Activated CD8-positive, alpha-beta memory T cell treated with anti-CD3 and anti-CD28 coated beads, Interleukin-2, amount 10 ng/mL, durations not matched to agents 7 days and 5 days (primary cell): ENCODE measurements at regions not wholly inside any gene's neighbourhood (a gene's known extent, or its start where the extent isn't known, plus 50 kb on each side); places are given as distances from the start of the nearest gene placed in this dataset.

Source experiments
- ATAC-seq: fragments of 150-1000 bp; cut with Tn5 transposase; one replicate; pipeline ENCODE4 v1.10.0; 2021; ENCODE audit warnings: moderate library complexity
- CTCF ChIA-PET: fragments of 350-600 bp; sonication (Branson Sonifier 250); formaldehyde crosslinking; loops from one replicate; lab custom pipeline; 2021; ENCODE audit warnings: antibody characterized with exemption; lab: Charles Lee
- DNase-seq: peaks from one replicate; pipeline ENCODE4 v3.0.0-alpha.2; 2020
- H3K27ac Mint-ChIP-seq: one replicate; pipeline ENCODE4 v1.8.0; 2021; ENCODE audit warnings: mild to moderate bottlenecking, mixed read lengths
- H3K27me3 Mint-ChIP-seq: one replicate; pipeline ENCODE4 v1.8.0; 2021; ENCODE audit warnings: mixed read lengths
- H3K36me3 Mint-ChIP-seq: one replicate; pipeline ENCODE4 v1.8.0; 2021; ENCODE audit warnings: mild to moderate bottlenecking, mixed read lengths
- H3K4me1 Mint-ChIP-seq: one replicate; pipeline ENCODE4 v1.8.0; 2021; ENCODE audit warnings: mixed read lengths
- H3K4me3 Mint-ChIP-seq: one replicate; pipeline ENCODE4 v1.8.0; 2021; ENCODE audit warnings: mild to moderate bottlenecking, moderate library complexity, mixed read lengths
- H3K9me3 Mint-ChIP-seq: one replicate; pipeline ENCODE4 v1.8.0; 2022; ENCODE audit warnings: low read depth, mixed read lengths

DNA sequence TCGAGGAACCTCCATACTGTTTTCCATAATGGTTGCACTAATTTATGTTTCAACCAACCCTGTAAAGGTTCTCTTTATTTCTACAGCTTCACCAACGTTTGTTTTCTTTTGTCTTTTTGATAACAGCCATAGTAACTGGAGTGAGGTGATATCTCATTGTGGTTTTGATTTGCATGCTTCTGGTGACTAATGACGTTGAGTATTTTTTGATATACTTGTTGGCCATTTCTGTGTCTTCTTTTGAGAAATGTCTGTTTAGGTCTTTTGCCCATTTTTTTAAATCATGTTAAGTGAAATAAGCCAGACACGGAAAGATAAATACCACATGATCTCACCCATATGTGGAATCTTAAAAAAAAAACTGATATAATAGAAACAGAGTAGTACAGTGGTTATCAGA, 74.8 kb upstream of the SMIM21 start:
- Mint-ChIP-seq H3K4me1 (no peaks in the 10 kb centered on the region), H3K9me3 (no peaks in the 10 kb centered on the region), H3K27ac (no peak overlapping the region), H3K27me3 (peaks cover 41% of the 10 kb centered on the region), H3K4me3 (no peak overlapping the region), H3K36me3 (no peaks in the 10 kb centered on the region)
- ATAC-seq (no peak), DNase-seq (no peak)
- CTCF ChIA-PET, result no interaction called here

DNA sequence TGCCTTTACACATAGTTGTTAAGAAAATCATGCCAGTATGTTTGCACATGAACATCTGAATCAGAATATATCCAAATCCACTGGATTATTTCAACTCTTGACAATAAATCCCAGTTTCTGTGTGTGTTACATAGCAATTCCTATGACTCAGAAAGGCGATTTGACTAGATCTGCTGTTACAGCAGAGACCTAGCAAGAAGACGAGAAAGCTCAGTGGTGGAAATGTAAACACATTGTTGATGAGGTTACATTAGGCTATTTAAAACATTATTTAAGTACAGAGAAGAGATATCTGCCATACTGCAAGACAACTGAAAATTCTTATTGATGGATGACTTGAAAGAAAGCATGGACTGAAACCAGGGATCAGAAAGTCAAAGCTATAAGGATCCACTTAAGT, 73.0 kb upstream of the SMIM21 start:
- H3K27ac Mint-ChIP-seq, result no peak overlapping the region
- CTCF ChIA-PET, result no interaction called here

DNA sequence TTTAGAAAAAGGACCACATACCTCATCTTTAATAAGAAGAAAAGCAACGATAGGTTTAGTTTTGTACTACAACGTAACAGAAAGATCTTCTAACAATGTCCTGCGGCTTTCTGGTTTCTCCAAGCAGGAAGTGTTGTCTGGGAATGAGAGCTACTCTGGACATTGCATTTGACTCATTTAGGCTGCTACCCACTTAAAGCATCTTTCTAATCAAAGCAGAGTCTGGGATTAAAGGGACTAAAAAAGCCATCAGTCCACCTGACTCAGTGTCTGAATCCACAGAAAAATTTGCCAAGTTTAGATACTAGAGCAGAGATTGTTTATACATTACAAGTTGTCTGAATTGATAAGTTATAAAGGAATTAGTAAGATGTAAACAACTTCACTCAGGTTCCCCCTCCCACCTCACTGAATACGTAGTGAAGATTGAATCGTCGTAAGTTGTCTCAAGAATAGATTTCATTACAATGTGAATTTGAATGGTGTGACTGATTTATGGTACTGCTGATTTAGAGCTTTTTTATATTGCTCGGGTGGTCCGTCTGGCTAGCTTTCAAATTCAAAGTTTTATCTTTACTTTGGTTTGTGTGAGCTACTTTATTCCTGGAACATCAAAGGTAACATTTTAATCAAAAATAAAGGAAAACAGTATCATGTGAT, 70.2 kb upstream of the SMIM21 start:
- Mint-ChIP-seq H3K27me3 (peaks cover 40% of the 10 kb centered on the region), H3K9me3 (no peaks in the 10 kb centered on the region), H3K36me3 (no peaks in the 10 kb centered on the region), H3K27ac (no peak overlapping the region), H3K4me1 (no peaks in the 10 kb centered on the region), H3K4me3 (no peak overlapping the region)
- DNase-seq (no peak), ATAC-seq (no peak)
- CTCF ChIA-PET, result no interaction called here

More for the DNA sequence above, 73.0 kb upstream of the SMIM21 start:
- Mint-ChIP-seq H3K4me3 (no peak overlapping the region), H3K9me3 (no peaks in the 10 kb centered on the region), H3K27me3 (peaks cover 52% of the 10 kb centered on the region), H3K36me3 (no peaks in the 10 kb centered on the region), H3K4me1 (no peaks in the 10 kb centered on the region)
- DNase-seq (no peak), ATAC-seq (no peak)

DNA sequence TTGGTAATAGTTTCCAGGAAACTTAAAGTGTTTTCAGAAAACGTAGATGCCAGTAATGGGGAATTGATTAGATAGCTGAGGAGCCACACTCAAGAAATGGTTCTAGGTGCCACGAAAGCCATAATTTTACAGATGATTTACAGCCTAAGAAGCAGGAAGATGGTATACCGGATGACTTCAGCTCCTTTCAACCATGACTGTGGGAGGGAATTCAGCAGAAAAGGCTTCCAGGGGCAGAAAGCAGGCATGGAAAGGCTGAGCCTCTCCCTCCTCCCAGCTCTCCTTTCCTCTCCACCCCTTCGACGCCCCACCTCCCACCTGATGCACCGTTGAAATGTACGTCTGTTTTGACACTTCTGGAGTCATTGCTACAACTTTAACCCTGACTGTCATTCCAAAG, 68.6 kb upstream of the SMIM21 start:
- H3K4me1 Mint-ChIP-seq, result no peaks in the 10 kb centered on the region
- no peaks in the 10 kb centered on the region for H3K9me3 Mint-ChIP-seq
- CTCF ChIA-PET, result no interaction called here
- H3K27me3 Mint-ChIP-seq, result peaks cover 38% of the 10 kb centered on the region
- H3K27ac Mint-ChIP-seq, result no peak overlapping the region
- DNase-seq (no peak), ATAC-seq (no peak)
- H3K4me3 Mint-ChIP-seq, result no peak overlapping the region
- no peaks in the 10 kb centered on the region for H3K36me3 Mint-ChIP-seq

DNA sequence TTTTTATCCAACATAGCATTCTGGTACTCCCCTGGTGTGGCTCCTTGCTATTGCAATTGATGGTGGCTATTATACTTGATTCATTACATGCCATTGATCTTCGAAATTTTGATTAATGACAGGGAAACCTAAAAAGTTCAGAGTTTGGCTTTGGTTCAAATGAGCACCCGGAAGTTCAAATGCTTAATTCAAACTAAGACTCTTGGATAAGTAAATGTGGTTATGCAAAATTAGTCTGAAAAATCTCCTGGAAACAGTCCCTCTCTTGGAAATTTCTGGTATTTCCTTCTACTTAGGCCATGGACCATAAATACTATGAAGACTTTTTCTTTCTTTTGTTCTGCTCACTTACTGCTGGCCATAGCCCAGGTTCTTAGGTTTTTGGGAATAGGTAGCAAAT, 65.3 kb upstream of the SMIM21 start:
- ATAC-seq (no peak), DNase-seq (no peak)
- CTCF ChIA-PET, result no interaction called here
- Mint-ChIP-seq H3K4me1 (no peaks in the 10 kb centered on the region), H3K27ac (no peak overlapping the region), H3K9me3 (no peaks in the 10 kb centered on the region), H3K4me3 (no peak overlapping the region), H3K36me3 (no peaks in the 10 kb centered on the region), H3K27me3 (peaks cover 24% of the 10 kb centered on the region)

DNA sequence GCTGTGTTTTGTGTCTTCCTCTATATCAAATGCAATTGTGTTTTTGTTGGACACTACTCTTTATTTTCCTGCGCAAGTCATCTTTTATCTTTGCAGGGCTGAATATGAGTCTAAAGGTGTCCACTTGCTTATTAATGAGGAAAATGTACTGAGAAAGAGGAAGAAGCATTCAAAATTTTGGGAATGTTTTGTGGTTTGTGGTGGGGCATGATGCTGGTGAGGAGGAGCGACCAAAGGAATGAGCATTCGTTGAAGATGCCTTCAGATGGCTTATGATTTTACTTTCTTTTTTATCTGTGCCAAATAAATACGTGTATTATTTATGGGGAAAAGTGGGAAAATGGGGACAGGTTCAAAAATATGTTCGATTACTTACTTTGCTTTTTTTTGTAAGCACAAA, 63.9 kb upstream of the SMIM21 start:
- CTCF ChIA-PET, result no interaction called here
- DNase-seq (no peak), ATAC-seq (no peak)
- Mint-ChIP-seq H3K4me3 (no peak overlapping the region), H3K9me3 (no peaks in the 10 kb centered on the region), H3K4me1 (no peaks in the 10 kb centered on the region), H3K36me3 (no peaks in the 10 kb centered on the region), H3K27ac (no peak overlapping the region), H3K27me3 (peaks cover 18% of the 10 kb centered on the region)

DNA sequence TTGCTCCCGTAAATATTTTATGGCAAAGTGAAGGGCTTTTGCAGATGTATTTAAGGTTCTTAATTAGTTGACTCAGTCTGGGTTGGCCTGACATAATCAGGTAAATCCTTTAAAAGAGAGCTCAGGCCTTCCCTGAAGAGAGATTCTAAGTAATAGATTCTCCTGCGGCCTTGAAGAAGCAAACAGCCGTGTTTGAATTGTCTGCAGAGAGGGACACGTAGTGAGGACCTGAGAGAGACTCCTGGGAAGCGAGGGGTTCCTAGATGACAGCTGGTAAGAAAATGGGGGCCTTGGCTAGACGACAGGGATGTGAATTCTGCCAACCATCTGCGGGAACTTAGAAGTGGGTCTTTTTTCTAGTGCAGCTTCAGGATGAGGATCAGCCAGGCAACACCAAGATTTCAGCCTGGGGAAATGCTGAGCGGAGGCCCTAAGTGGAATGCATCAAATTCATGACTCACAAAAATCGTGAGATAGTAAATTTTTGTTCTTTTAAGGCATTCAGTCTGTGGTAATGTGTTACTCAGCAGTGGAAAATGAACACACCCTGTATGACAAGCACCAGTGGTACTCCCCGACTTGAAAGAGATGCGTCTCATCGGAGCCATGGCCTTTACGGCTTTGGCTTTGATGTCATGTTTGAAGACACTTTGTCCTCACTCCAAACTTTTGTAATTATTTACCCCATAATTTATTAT, 62.1 kb upstream of the SMIM21 start:
- H3K4me3 Mint-ChIP-seq, result no peak overlapping the region
- ATAC-seq (no peak), DNase-seq (no peak)
- H3K27me3 Mint-ChIP-seq, result peaks cover 24% of the 10 kb centered on the region
- H3K4me1 Mint-ChIP-seq, result no peaks in the 10 kb centered on the region
- no peaks in the 10 kb centered on the region for H3K9me3 Mint-ChIP-seq
- CTCF ChIA-PET, result no interaction called here
- no peak overlapping the region for H3K27ac Mint-ChIP-seq
- no peaks in the 10 kb centered on the region for H3K36me3 Mint-ChIP-seq

DNA sequence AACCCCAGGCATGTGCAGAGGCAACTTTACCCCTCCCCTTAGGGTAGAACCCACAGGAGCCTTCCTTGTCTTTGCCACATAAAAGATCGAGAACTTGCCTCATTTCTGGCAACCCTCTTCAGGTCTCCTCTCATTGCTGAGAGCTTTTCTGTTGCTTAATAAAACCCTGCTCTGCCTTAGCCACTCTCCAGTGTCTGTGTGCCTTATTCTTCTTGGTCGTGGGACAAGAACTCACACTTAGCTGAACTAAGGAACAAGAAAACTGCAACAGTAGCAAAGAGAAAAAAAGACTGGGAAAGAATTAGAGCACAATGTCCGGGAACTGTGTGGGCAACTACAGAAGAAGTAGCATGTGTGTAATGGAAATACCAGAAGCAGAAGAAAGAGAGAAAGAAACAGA, 56.2 kb upstream of the SMIM21 start:
- CTCF ChIA-PET, result no interaction called here
- H3K27ac Mint-ChIP-seq, result no peak overlapping the region

DNA sequence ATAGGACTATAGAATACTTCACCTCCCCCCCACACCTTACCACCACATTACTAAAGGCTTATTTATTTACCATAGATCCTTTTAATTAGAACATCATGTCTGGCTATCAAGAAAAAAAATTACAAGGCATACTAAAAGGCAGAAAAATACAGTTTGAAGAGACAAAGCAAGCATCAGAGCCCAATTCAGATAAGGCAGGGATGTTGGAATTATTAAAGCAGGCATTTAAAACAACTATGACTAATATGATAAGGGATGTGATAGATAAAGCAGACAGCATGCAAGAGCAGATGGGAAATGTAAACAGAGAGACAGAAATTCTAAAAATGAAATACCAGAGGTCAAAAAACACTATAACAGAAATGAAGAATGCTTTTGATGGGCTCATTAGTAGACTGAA, 55.4 kb upstream of the SMIM21 start:
- ATAC-seq (no peak), DNase-seq (no peak)
- Mint-ChIP-seq H3K4me1 (no peaks in the 10 kb centered on the region), H3K27ac (no peak overlapping the region), H3K9me3 (no peaks in the 10 kb centered on the region), H3K27me3 (peaks cover 35% of the 10 kb centered on the region), H3K36me3 (peaks cover 1% of the 10 kb centered on the region), H3K4me3 (no peak overlapping the region)
- CTCF ChIA-PET, result no interaction called here

More for the DNA sequence above, 56.2 kb upstream of the SMIM21 start:
- peaks cover 1% of the 10 kb centered on the region for H3K36me3 Mint-ChIP-seq
- DNase-seq (no peak), ATAC-seq (no peak)
- H3K9me3 Mint-ChIP-seq, result no peaks in the 10 kb centered on the region
- peaks cover 38% of the 10 kb centered on the region for H3K27me3 Mint-ChIP-seq
- H3K4me1 Mint-ChIP-seq, result no peaks in the 10 kb centered on the region
- H3K4me3 Mint-ChIP-seq, result no peak overlapping the region

DNA sequence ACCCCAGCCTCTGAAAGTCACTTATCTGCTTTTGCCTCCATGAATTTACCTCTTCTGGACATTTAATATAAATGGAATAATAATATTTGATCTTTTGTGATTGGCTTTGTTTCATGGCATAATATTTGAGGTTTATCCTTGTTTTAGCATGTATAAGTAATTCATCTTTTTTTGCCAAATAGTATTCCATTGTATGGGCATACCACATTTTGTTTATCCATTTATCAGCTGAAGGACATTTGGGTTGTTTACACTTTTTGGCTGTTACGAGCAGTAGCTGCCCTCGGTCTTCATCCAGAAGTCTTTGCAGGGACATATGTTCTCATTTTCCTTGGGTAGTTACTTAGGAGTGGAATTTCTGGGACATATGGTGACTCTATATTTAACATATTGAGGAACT, 53.0 kb upstream of the SMIM21 start:
- peaks cover 23% of the 10 kb centered on the region for H3K27me3 Mint-ChIP-seq
- H3K36me3 Mint-ChIP-seq, result peaks cover 1% of the 10 kb centered on the region
- ATAC-seq (no peak), DNase-seq (no peak)
- H3K4me1 Mint-ChIP-seq, result no peaks in the 10 kb centered on the region
- no peak overlapping the region for H3K27ac Mint-ChIP-seq
- H3K4me3 Mint-ChIP-seq, result no peak overlapping the region
- CTCF ChIA-PET, result interaction anchor here (0.6 to 2.0 kb wide), 5 partner anchors 7 to 827 kb away, joined by 3 to 7 read pairs (median 4); no protein-coding TSS in a partner anchor
- H3K9me3 Mint-ChIP-seq, result no peaks in the 10 kb centered on the region

DNA sequence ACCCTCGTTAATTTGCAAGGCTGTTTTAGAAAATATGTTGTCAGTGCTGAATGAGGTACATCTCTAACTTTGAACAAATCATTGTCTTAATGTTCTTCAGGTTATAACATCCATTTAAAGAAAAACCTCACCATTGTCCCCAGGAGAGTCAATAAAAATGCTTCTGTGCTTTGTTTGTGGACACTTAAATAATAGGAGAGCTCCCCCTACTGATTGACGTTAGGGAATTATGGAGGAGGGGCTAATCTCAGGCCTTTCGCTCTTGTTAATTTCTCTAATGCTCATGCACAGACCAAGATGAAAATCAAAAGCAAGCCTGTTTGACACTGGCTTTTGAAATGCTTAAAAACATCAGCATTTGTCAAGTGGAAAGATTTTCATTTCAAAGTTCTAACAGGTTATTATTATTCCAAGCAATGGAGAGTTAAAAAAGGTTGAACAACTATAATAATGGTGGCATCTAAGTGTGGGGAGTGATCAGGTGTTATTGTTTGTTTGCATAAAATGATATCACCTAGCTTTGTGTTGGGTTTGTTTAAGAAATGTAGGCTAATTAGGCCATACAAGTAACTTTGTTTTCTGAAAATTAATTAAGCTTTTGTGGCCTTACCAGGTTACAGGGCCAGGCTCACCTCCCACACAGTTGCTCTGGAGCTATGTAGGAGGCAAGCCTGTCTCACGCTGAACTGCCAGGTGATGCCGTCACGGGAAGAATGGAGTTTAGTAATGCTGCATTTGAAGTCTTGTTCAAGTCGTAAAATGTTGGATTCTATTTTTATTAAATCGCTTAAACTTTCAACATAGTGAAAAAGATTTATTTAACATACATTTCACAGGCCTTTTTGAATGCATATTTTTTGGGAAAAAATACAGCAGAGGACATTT, 51.7 kb upstream of the SMIM21 start:
- peaks cover 1% of the 10 kb centered on the region for H3K36me3 Mint-ChIP-seq
- CTCF ChIA-PET, result interaction anchor here (0.6 to 2.0 kb wide), 9 partner anchors 9 to 826 kb away, joined by 3 to 7 read pairs (median 4); partner anchors contain the start of gene TSHZ1
- H3K27me3 Mint-ChIP-seq, result peaks cover 17% of the 10 kb centered on the region
- DNase-seq (no peak), ATAC-seq (peak; percentile 70)
- no peak overlapping the region for H3K27ac Mint-ChIP-seq
- no peak overlapping the region for H3K4me3 Mint-ChIP-seq
- no peaks in the 10 kb centered on the region for H3K9me3 Mint-ChIP-seq
- H3K4me1 Mint-ChIP-seq, result no peaks in the 10 kb centered on the region

DNA sequence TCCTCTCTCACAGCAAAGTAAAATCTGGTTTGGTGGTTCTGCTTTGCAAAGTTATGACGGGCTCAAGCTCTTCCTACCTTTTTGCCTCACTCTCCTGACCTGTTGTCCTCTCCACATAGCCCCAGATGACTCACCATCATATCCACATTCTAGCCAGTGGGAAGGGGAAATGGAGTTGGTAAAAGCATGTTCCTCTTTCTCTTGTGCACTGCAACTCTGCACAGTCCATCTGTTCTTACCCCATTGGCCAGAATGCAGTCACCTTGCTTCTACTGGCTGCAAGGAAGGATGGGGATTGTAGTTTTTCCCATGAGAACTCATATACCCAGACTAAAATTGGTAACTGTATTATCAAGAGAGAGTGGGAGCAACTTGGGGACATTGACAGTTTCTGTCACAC, 50.4 kb upstream of the SMIM21 start:
- no peaks in the 10 kb centered on the region for H3K9me3 Mint-ChIP-seq
- CTCF ChIA-PET, result interaction anchor here (0.6 to 1.4 kb wide), 5 partner anchors 8 to 268 kb away, joined by 3 to 4 read pairs (median 3); partner anchors contain the start of gene TSHZ1
- no peaks in the 10 kb centered on the region for H3K4me1 Mint-ChIP-seq
- H3K4me3 Mint-ChIP-seq, result no peak overlapping the region
- no peak for DNase-seq
- no peak overlapping the region for H3K27ac Mint-ChIP-seq
- ATAC-seq, result no peak
- peaks cover 13% of the 10 kb centered on the region for H3K27me3 Mint-ChIP-seq
- no peaks in the 10 kb centered on the region for H3K36me3 Mint-ChIP-seq
